VCaP (cell line): ENCODE measurements at regions not wholly inside any gene's neighbourhood (a gene's known extent, or its start where the extent isn't known, plus 50 kb on each side); places are given as distances from the start of the nearest gene placed in this dataset.
A peak's percentile ranks its signal among the peaks of the same experiment; 100 is the strongest.

Source experiments
- H3K27ac ChIP-seq: fragments of 450-650 bp; 2 replicates; pipeline ENCODE4 v1.5.1; 2017
- CTCF ChIP-seq: fragments of 450-650 bp; conservative IDR thresholded peaks from 2 replicates; pipeline ENCODE4 v1.5.1; 2017; ENCODE audit warnings: mild to moderate bottlenecking, moderate library complexity

- TF ChIP-seq CTCF = no peak
- no peak overlapping the region for H3K27ac ChIP-seq
These were observed 828.0 kb upstream of the DPPA4 start for GRCh38 chr3:110165370-110165743.

- no peak for TF ChIP-seq CTCF
- no peak overlapping the region for H3K27ac ChIP-seq
These were observed 828.4 kb upstream of the DPPA4 start for GRCh38 chr3:110165753-110166152.

DNA sequence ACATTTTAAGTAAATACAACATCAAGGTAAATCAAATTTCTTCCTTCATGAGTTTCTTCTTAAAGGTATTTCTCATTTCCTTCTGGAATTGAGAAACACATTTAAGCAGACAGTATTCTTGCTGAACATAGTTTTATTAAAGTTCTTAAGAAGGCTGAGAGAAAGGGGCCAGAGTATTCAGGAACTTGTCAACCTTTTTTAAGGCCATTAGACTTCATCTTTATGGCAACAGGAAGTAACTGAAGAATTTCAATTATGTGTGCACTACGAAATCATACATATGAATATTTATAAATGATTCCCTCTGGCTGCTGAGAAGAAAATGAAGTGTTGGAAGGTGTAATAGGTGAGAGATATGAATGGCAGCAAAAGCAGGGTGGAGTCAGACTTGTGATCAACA is 829.4 kb upstream of the DPPA4 start:
- TF ChIP-seq CTCF = no peak
- no peak overlapping the region for H3K27ac ChIP-seq

GRCh38 chr3:110174908-110175307 is 837.6 kb upstream of the DPPA4 start:
- no peak for TF ChIP-seq CTCF
- no peak overlapping the region for H3K27ac ChIP-seq

- H3K27ac ChIP-seq = no peak overlapping the region
- no peak for TF ChIP-seq CTCF
These were observed 841.6 kb upstream of the DPPA4 start for GRCh38 chr3:110178965-110179364.

GRCh38 chr3:110180733-110181132 is 843.4 kb upstream of the DPPA4 start:
- H3K27ac ChIP-seq = no peak overlapping the region
- peak; percentile 38 for TF ChIP-seq CTCF

DNA sequence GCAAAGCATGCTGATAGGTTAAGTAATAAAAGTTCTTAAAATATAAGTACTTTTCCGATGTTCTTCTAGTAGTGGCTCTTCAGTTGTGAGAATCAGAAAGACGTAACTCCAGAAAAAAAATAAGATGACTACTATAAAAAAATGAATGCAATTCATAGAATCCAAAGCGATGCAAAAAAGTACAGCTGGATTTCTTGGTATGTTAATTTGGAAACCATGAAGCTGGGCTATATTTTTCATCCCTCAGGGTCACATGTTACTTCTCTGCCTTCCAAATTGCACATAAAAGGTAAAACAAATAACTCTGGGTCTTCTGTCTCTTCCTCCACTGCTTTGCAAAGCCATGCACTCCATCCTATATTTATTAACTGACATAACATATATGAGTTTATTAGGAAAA is 843.9 kb upstream of the DPPA4 start:
- H3K27ac ChIP-seq = no peak overlapping the region
- TF ChIP-seq CTCF = no peak

DNA sequence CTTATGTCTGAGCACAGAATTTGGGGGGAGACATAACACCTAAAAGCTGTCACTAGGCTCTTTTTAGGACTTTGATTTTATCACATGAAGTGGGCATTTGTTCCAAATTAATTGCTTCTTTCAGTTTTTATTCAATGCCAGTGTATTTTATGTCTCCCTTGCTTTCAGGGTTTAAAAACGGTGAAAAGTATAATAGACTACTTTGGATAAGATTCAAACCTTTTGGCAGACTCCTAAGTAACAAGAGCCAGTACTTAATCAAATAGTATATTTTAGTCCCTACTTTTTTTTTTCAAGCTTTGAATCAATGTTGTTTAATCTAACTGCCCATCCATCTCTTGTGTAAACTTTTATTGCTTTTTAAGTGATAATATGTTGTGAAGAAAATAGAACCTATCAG is 847.2 kb upstream of the DPPA4 start:
- no peak overlapping the region for H3K27ac ChIP-seq

More for the DNA sequence above, 847.2 kb upstream of the DPPA4 start:
- no peak for TF ChIP-seq CTCF
